AG10803 (cell line): ENCODE measurements at regions not wholly inside any gene's neighbourhood (a gene's known extent, or its start where the extent isn't known, plus 50 kb on each side); places are given as distances from the start of the nearest gene placed in this dataset.
A peak's percentile ranks its signal among the peaks of the same experiment; 100 is the strongest.

Source experiments
- DNase-seq: peaks from one replicate; pipeline ENCODE4 v3.0.0; 2010; ENCODE audit warnings: low read depth
- H3K4me3 ChIP-seq: 2 replicates; pipeline ENCODE4 v1.5.1; 2011; ENCODE audit warnings: mild to moderate bottlenecking, low read length, control low read depth
- TF ChIP-seq, protein P1 (sequence below): conservative IDR thresholded peaks from 2 replicates; pipeline ENCODE4 v1.5.1; 2011; ENCODE audit warnings: mild to moderate bottlenecking, low read length, control low read depth, inconsistent platforms

DNA sequence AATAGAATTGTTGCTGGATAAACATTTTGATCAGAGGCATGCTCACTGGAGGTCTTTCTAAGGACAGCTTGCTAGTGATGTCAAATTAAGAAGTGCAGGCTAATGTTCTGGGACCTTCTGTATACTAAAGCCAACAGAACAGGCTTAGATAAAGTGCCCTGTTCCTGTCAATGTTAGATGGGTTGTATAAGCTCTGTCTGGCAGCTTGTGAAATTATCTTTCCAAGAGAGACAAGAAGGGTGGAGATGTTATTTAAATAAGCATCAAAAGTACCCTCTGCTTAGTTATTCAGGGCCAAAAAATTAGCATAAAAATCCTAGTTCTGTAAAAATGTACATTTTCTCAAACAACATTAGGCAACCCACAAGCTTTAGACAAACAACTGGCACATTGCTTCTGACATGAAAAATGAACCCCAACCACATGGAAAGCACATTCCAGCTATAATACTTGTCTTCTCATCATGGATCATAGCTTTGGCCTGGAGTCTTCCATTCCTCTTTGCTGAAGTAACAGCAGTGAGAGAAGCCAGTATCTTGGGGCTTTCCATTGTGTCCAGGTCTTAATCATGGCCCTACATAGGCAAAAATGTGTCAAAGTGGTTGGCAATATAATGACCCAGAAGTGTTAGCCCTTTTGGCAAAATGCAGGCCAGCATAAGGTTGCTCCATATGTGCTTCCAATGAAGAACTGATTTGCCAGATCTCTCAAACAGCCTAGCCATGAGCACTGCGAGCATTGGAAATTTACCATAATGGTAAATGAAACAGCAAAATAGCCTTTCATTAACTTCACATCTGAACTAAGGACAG is 478.1 kb upstream of the ZNF804A start:
- no peak for DNase-seq
- H3K4me3 ChIP-seq: no peak overlapping the region
- TF ChIP-seq, protein P1, sequence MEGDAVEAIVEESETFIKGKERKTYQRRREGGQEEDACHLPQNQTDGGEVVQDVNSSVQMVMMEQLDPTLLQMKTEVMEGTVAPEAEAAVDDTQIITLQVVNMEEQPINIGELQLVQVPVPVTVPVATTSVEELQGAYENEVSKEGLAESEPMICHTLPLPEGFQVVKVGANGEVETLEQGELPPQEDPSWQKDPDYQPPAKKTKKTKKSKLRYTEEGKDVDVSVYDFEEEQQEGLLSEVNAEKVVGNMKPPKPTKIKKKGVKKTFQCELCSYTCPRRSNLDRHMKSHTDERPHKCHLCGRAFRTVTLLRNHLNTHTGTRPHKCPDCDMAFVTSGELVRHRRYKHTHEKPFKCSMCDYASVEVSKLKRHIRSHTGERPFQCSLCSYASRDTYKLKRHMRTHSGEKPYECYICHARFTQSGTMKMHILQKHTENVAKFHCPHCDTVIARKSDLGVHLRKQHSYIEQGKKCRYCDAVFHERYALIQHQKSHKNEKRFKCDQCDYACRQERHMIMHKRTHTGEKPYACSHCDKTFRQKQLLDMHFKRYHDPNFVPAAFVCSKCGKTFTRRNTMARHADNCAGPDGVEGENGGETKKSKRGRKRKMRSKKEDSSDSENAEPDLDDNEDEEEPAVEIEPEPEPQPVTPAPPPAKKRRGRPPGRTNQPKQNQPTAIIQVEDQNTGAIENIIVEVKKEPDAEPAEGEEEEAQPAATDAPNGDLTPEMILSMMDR: no peak

DNA sequence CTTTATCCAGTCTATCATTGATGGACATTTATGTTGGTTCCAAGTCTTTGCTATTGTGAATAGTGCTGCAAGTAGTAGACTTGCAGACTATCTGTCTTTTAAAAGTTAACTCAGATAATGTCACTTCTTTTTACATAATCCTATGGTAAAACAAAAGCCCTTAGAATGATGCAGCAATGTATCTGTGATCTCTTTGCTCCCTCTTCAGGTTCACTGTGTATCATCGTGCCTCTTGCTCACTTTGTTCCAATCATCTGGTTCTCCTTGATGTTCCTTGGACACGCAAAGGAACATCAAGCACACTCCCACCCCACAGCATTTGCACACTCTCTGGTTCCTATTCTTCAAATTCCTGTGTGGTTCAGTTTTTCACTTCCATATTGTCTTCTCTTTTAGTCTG is 472.5 kb upstream of the ZNF804A start:
- TF ChIP-seq, protein P1: no peak
- DNase-seq: no peak
- H3K4me3 ChIP-seq: no peak overlapping the region

DNA sequence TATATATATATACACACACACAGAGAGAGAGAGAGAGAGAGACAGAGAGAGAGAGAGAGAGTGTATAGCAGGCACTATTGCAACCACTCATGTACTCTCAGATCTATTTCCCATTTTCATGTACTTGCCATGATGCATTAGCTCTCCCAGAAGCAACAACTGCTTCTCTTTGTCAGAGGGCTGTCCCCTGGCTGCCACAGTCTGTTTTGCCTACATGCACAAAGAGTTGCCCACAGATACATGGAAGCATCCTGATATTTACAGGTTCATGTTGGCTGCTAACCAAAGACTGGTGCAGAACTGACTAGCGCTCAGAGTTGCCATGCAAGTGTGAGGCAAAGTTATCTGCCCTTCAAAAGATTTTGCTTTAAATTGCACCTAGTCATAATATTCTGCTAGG is 469.3 kb upstream of the ZNF804A start:
- no peak overlapping the region for H3K4me3 ChIP-seq
- TF ChIP-seq, protein P1: no peak
- no peak for DNase-seq

DNA sequence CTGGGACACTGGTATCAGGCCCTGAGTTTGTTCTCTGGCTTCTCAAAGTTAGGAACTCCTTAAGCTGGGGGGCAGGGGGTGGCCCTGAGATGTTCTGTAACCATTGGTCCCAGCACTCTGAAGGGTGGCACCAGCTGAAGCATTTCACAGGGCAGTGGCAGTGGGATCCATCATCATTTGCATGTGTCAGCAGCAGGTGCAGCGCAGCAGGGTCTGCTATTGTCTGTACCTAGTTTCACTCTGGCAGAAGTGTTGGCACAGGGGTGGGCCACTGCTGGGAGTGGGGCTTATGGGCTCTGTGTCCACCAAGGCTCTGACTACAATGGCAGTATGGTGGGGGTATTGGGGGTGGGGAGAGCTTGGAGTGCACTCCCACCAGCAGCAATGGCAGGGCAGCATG is 460.4 kb upstream of the ZNF804A start:
- TF ChIP-seq, protein P1: no peak
- DNase-seq: no peak
- no peak overlapping the region for H3K4me3 ChIP-seq

DNA sequence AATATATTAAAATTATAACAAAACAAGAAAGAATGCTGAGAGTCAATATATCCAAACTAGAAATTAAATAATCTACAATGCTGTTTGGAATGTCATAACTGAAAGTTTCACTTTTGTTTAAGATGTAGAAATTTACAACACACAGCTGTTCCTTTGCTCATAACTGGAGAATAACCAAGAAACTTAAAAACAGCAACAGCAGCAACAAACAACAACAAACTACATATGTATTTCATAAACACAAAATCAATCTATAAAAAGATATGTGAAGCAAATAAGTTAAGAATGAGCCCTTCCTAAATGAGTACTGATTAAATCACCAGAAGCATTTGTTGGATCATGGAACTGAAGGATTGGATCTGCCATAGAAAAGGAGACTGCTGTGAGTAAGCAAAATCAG is 456.5 kb upstream of the ZNF804A start:
- DNase-seq: no peak
- H3K4me3 ChIP-seq: no peak overlapping the region
- TF ChIP-seq, protein P1: no peak

DNA sequence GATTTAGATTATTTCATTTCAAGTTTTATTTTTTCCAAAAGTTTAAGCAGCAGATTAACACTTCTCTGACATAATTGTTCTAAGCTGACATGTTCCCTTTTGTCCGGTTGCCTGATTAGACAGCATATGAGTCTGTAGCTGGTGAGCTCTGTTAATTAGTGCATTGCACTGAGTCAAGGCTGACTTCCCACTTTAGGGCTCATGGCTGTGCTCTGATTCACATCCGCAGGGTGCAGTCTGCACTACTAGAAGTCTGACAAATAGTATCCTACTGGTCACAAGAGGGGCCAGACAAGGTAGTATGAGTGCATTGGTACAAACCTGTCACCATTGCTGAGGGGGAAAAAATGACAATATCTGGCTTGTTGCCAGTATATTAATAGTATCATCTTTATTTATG is 443.9 kb upstream of the ZNF804A start:
- no peak overlapping the region for H3K4me3 ChIP-seq
- TF ChIP-seq, protein P1: no peak
- peak; percentile 7 for DNase-seq

DNA sequence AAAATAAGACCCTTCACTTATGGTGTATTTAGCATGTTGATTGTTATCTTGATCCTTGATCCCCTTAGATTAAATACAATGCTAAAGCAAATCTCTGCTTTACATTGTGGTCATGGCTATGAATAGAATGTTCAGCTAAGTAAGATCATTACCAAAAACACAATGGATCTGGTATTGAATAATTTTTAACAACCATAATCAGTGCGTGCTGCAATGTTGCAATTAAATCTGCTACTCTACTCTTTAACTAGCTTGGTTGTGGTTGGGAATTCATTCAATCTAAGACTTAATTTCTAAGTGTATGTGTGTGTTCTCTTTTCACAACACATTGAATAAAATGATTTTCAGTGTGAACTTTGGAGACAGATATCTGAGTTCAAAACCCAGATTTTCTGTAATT is 442.5 kb upstream of the ZNF804A start:
- DNase-seq: no peak
- TF ChIP-seq, protein P1: no peak
- H3K4me3 ChIP-seq: no peak overlapping the region
